Upper lobe of left lung (tissue), 6 donors: ENCODE measurements at regions not wholly inside any gene's neighbourhood (a gene's known extent, or its start where the extent isn't known, plus 50 kb on each side); places are given as distances from the start of the nearest gene placed in this dataset.

Source experiments
- ATAC-seq, 2 donors: fragments of 200-7000 bp; cut with Tn5 transposase; one replicate each; pipeline ENCODE4 v1.9.1; 2022; ENCODE audit warnings: mild to moderate bottlenecking in 2 of 2, moderate library complexity in 2 of 2; ENCODE audit not compliant: low FRiP score in 2 of 2
- DNase-seq, 2 donors: peaks; one replicate each; pipeline ENCODE4 v3.0.0-alpha.2; 2019 to 2020
- H3K27ac ChIP-seq, 4 donors: fragments of 200-600 bp; sonication (generic); one replicate each; pipeline ENCODE4 v1.5.1; 2016 to 2019
- H3K27me3 ChIP-seq, 4 donors: fragments of 200-600 bp; sonication (generic); one replicate each; pipeline ENCODE4 v1.5.1; 2017 to 2019
- H3K36me3 ChIP-seq, 4 donors: fragments of 200-600 bp; sonication (generic); one replicate each; pipeline ENCODE4 v1.5.1; 2016 to 2019
- H3K4me1 ChIP-seq, 4 donors: fragments of 200-600 bp; sonication (generic); one replicate each; pipeline ENCODE4 v1.5.1; 2018 to 2019
- H3K4me3 ChIP-seq, 4 donors: fragments of 200-600 bp; sonication (generic); one replicate each; pipeline ENCODE4 v1.5.1; 2017 to 2019; ENCODE audit warnings: mild to moderate bottlenecking in 2 of 4, moderate library complexity in 1 of 4
- H3K9me3 ChIP-seq, 4 donors: fragments of 200-600 bp; sonication (generic); one replicate each; pipeline ENCODE4 v1.5.1; 2018 to 2019
- CTCF ChIP-seq, 6 experiments: fragments of 450-650 bp in 4 of 6; fragments of 200-600 bp in 2 of 6; sonication (generic) in 2 of 6; IDR thresholded peaks; one replicate each; pipeline ENCODE4 v1.5.1; 2016 to 2019; ENCODE audit warnings: antibody characterized with exemption in 6 of 6
- EP300 ChIP-seq, 4 donors: sonication (generic); formaldehyde crosslinking; IDR thresholded peaks; one replicate each; pipeline ENCODE4 v1.5.1; 2017; ENCODE audit warnings: antibody characterized with exemption in 4 of 4, control low read depth in 2 of 4
- POLR2A ChIP-seq, 4 donors: fragments of 450-650 bp; IDR thresholded peaks; one replicate each; pipeline ENCODE4 v1.5.1; 2016 to 2017; ENCODE audit warnings: antibody characterized with exemption in 4 of 4, mild to moderate bottlenecking in 2 of 4
- POLR2AphosphoS5 ChIP-seq, 2 donors: sonication (generic); formaldehyde crosslinking; IDR thresholded peaks; one replicate each; pipeline ENCODE4 v1.5.1; 2017; ENCODE audit warnings: antibody characterized with exemption in 2 of 2
- WGBS, 2 donors: methylation state at CpG; one replicate each; pipeline ENCODE4 v1.1.5; 2017 to 2018; 5-methylcytosine and 5-hydroxymethylcytosine counted together
- donor health status: DM: no; HTN: no; CAD: no; lungs with moderate emphysema.
- donor health status: DM: no; HTN: yes; CAD: no; lungs with severe emphysema.

- H3K36me3 ChIP-seq = no peaks in the 10 kb centered on the region
- no peak overlapping the region for H3K27ac ChIP-seq
- no peak for DNase-seq
- TF ChIP-seq POLR2AphosphoS5 (IDR thresholded peaks at IDR 0.05) (no peak), EP300 (IDR thresholded peaks at IDR 0.05) (no peak), POLR2A (IDR thresholded peaks at IDR 0.05) (no peak), CTCF (IDR thresholded peaks at IDR 0.05) (no peak)
- 80 to 85% methylated on average over 22 of the region's 22 CpGs for WGBS, 2 donors
- H3K4me1 ChIP-seq = no peaks in the 10 kb centered on the region
- ATAC-seq = no peak
- H3K9me3 ChIP-seq = no peaks in the 10 kb centered on the region
- H3K27me3 ChIP-seq = no peaks in the 10 kb centered on the region
- no peak overlapping the region for H3K4me3 ChIP-seq
Observed at GRCh38 chr22:48841881-48842582, 985.6 kb downstream of the BRD1 start.

GRCh38 chr22:48840112-48840949 is 987.3 kb downstream of the BRD1 start:
- ATAC-seq (no peak), DNase-seq (no peak)
- no peaks in the 10 kb centered on the region for H3K27me3 ChIP-seq
- no peak overlapping the region for H3K27ac ChIP-seq
- H3K4me3 ChIP-seq = no peak overlapping the region
- no peak for TF ChIP-seq CTCF (IDR thresholded peaks at IDR 0.05)
- H3K36me3 ChIP-seq = no peaks in the 10 kb centered on the region
- no peaks in the 10 kb centered on the region for H3K4me1 ChIP-seq
- WGBS, 2 donors = 81 to 85% methylated on average over 13 to 16 of the region's 16 CpGs
- H3K9me3 ChIP-seq = no peaks in the 10 kb centered on the region

- Histone ChIP-seq H3K4me3 (no peak overlapping the region), H3K36me3 (no peaks in the 10 kb centered on the region), H3K4me1 (no peaks in the 10 kb centered on the region), H3K9me3 (no peaks in the 10 kb centered on the region), H3K27me3 (no peaks in the 10 kb centered on the region), H3K27ac (no peak overlapping the region)
- DNase-seq = no peak
- TF ChIP-seq POLR2AphosphoS5 (IDR thresholded peaks at IDR 0.05) = no peak
- TF ChIP-seq CTCF (IDR thresholded peaks at IDR 0.05) = no peak
- TF ChIP-seq POLR2A (IDR thresholded peaks at IDR 0.05) = no peak
- TF ChIP-seq EP300 (IDR thresholded peaks at IDR 0.05) = no peak
- 56 to 74% methylated on average over 11 to 17 of the region's 19 CpGs for WGBS, 2 donors
- ATAC-seq = no peak
Observed at GRCh38 chr22:48838846-48839730, 988.6 kb downstream of the BRD1 start.

- TF ChIP-seq CTCF (IDR thresholded peaks at IDR 0.05) (no peak), EP300 (IDR thresholded peaks at IDR 0.05) (no peak), POLR2AphosphoS5 (IDR thresholded peaks at IDR 0.05) (no peak), POLR2A (IDR thresholded peaks at IDR 0.05) (no peak)
- Histone ChIP-seq H3K4me3 (no peak overlapping the region), H3K27ac (no peak overlapping the region), H3K4me1 (no peaks in the 10 kb centered on the region), H3K27me3 (no peaks in the 10 kb centered on the region), H3K36me3 (no peaks in the 10 kb centered on the region), H3K9me3 (no peaks in the 10 kb centered on the region)
- 83 to 91% methylated on average over 12 to 16 of the region's 16 CpGs for WGBS, 2 donors
- no peak for DNase-seq
- no peak for ATAC-seq
Observed at GRCh38 chr22:48838376-48838775, 989.3 kb downstream of the BRD1 start.
